Hepatocyte (in vitro differentiated cells): ENCODE measurements at regions not wholly inside any gene's neighbourhood (a gene's known extent, or its start where the extent isn't known, plus 50 kb on each side); places are given as distances from the start of the nearest gene placed in this dataset.

Experiments used
- EZH2 ChIP-seq: fragments of 200-600 bp; sonication (generic); IDR thresholded peaks from 2 replicates; pipeline ENCODE4 v1.6.1; 2016; ENCODE audit warnings: antibody characterized with exemption, mild to moderate bottlenecking, borderline replicate concordance
- EZH2phosphoT487 ChIP-seq: fragments of 200-600 bp; sonication (generic); IDR thresholded peaks from one replicate; pipeline ENCODE4 v1.6.1; 2018; ENCODE audit warnings: antibody characterized with exemption, mild to moderate bottlenecking, low read depth, moderate library complexity; ENCODE audit not compliant: unreplicated experiment, severe bottlenecking
- TF ChIP-seq, protein P1 (sequence below): fragments of 200-600 bp; sonication (generic); IDR thresholded peaks from 2 replicates; pipeline ENCODE4 v1.5.1; 2016; ENCODE audit warnings: antibody characterized with exemption, mild to moderate bottlenecking; ENCODE audit not compliant: poor library complexity

DNA sequence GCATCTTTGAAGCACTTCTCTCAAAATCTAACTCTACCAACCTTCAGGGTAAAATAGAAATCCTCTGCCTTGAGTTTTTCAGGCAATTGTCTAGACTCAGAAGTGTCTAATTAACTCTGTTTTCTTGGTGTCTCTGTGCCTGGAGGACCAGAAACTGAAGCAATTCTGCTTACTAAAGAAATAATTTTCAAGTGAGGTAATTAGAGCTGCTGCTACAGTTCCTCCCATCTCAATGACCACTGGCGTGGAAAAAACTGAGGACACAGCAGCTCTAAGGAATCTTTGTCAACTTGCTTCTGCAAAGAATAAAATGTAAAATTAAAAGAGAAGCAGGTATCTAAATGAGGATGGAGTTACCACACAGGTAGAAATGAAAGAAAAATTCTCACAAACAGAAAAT is 785.0 kb downstream of the PRELID2 start:
- TF ChIP-seq EZH2 = no peak
- TF ChIP-seq, protein P1, sequence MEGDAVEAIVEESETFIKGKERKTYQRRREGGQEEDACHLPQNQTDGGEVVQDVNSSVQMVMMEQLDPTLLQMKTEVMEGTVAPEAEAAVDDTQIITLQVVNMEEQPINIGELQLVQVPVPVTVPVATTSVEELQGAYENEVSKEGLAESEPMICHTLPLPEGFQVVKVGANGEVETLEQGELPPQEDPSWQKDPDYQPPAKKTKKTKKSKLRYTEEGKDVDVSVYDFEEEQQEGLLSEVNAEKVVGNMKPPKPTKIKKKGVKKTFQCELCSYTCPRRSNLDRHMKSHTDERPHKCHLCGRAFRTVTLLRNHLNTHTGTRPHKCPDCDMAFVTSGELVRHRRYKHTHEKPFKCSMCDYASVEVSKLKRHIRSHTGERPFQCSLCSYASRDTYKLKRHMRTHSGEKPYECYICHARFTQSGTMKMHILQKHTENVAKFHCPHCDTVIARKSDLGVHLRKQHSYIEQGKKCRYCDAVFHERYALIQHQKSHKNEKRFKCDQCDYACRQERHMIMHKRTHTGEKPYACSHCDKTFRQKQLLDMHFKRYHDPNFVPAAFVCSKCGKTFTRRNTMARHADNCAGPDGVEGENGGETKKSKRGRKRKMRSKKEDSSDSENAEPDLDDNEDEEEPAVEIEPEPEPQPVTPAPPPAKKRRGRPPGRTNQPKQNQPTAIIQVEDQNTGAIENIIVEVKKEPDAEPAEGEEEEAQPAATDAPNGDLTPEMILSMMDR = no peak
- TF ChIP-seq EZH2phosphoT487 = no peak
